ENCODE measurements at regions not wholly inside any gene's neighbourhood (a gene's known extent, or its start where the extent isn't known, plus 50 kb on each side); places are given as distances from the start of the nearest gene placed in this dataset.

DNA sequence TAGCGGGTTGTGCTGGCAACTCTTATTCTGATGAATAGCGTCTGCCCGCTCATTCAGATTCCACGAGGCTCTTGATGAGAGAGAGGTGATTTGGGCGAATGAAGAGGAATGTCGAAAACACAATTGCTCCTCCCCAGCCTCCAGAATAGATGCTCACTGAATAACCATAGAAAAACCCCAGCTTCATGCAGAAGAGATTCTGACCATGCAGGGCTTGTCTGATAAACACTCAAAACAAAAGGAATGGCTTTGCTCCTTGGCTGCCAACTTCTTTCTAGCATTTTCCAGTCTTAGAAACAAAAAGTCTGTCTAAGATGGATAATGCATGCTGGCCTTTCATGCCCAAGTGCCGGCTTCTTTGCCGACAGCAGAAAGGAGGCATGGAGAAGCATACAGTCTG is 569.5 kb downstream of the MN1 start:
- Histone ChIP-seq H2BK12ac (ENCODE audit: insufficient read length, low read depth, low read length) (no peak overlapping the region), H3K14ac (ENCODE audit: insufficient read depth, low read length) (no peak overlapping the region), H4K20me1 (ENCODE audit: control insufficient read depth, insufficient read depth, insufficient read length) (no peaks in the 10 kb centered on the region), H2BK20ac (ENCODE audit: low read depth, low read length, poor library complexity, severe bottlenecking) (no peak overlapping the region), H3K18ac (ENCODE audit: insufficient read length, low read depth, low read length) (no peak overlapping the region), H3K4me2 (ENCODE audit: insufficient read depth, insufficient read length, low read length) (no peak overlapping the region), H2AFZ (ENCODE audit: low read length) (no peak overlapping the region), H4K5ac (ENCODE audit: insufficient read length, low read depth, low read length) (no peak overlapping the region), H3K23me2 (ENCODE audit: insufficient read length, low read depth, low read length, poor library complexity, severe bottlenecking) (no peaks in the 10 kb centered on the region), H3K79me1 (ENCODE audit: insufficient read depth, low read depth, low read length, poor library complexity, severe bottlenecking) (no peaks in the 10 kb centered on the region), H3K79me2 (ENCODE audit: insufficient read depth, low read length) (no peaks in the 10 kb centered on the region), H3K4me1 (ENCODE audit: insufficient read depth, low read length) (no peaks in the 10 kb centered on the region), H3K4ac (ENCODE audit: low read depth, low read length) (no peak overlapping the region), H2BK5ac (ENCODE audit: insufficient read length, low read length) (no peak overlapping the region), H3K9me3 (ENCODE audit: control insufficient read depth, low read depth, low read length) (no peaks in the 10 kb centered on the region), H2AK5ac (ENCODE audit: insufficient read length, low read length) (no peak overlapping the region), H3T11ph (ENCODE audit: low read length) (no peak overlapping the region), H3K27me3 (ENCODE audit: insufficient read depth, low read length) (no peaks in the 10 kb centered on the region), H3K9ac (ENCODE audit: extremely low read depth, insufficient read length, low read length) (no peak overlapping the region), H4K91ac (ENCODE audit: insufficient read length, low read depth, low read length) (no peak overlapping the region), H3K23ac (ENCODE audit: insufficient read length, low read depth, low read length) (no peak overlapping the region), H3K56ac (ENCODE audit: insufficient read length, low read depth, low read length) (no peak overlapping the region), H3K27ac (ENCODE audit: insufficient read length, low read depth, low read length) (no peak overlapping the region), H4K8ac (replicated peaks; ENCODE audit: insufficient read length, low read depth, low read length) (no peak overlapping the region), H2BK15ac (ENCODE audit: low read depth, low read length) (no peak overlapping the region), H2BK120ac (ENCODE audit: low read depth, low read length, poor library complexity, severe bottlenecking) (no peak overlapping the region)
- no peak overlapping the region for H3K27ac Mint-ChIP-seq
- WGBS (ENCODE audit: extremely low coverage, insufficient read length, low lambda C conversion rate) = no CpG with 5 or more reads among the region's 8 CpGs
- H3K4me1 Mint-ChIP-seq = peaks cover 0 to 5% of the 10 kb centered on the region in 2 experiments; a peak in 1 of 4 replicates
- TF ChIP-seq, protein P1, sequence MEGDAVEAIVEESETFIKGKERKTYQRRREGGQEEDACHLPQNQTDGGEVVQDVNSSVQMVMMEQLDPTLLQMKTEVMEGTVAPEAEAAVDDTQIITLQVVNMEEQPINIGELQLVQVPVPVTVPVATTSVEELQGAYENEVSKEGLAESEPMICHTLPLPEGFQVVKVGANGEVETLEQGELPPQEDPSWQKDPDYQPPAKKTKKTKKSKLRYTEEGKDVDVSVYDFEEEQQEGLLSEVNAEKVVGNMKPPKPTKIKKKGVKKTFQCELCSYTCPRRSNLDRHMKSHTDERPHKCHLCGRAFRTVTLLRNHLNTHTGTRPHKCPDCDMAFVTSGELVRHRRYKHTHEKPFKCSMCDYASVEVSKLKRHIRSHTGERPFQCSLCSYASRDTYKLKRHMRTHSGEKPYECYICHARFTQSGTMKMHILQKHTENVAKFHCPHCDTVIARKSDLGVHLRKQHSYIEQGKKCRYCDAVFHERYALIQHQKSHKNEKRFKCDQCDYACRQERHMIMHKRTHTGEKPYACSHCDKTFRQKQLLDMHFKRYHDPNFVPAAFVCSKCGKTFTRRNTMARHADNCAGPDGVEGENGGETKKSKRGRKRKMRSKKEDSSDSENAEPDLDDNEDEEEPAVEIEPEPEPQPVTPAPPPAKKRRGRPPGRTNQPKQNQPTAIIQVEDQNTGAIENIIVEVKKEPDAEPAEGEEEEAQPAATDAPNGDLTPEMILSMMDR (conservative IDR thresholded peaks at IDR 0.05) = no peak
- no peaks in the 10 kb centered on the region for H3K36me3 Mint-ChIP-seq (ENCODE audit: insufficient read depth in 1 of 3, low read depth in 3 of 3)
- no peak overlapping the region for H3K4me3 Mint-ChIP-seq
- peaks cover 0 to 6% of the 10 kb centered on the region in 2 experiments; a peak in 1 of 5 replicates for H3K9me3 Mint-ChIP-seq
- peak; percentile 5 for DNase-seq
- peaks cover 34% of the 10 kb centered on the region for H3K27me3 Mint-ChIP-seq (ENCODE audit: low read depth)
